Activated CD8-positive, alpha-beta memory T cell treated with anti-CD3 and anti-CD28 coated beads for 36 hours (primary cell): ENCODE measurements at regions not wholly inside any gene's neighbourhood (a gene's known extent, or its start where the extent isn't known, plus 50 kb on each side); places are given as distances from the start of the nearest gene placed in this dataset.

Source experiments
- CTCF ChIA-PET: fragments of 350-600 bp; sonication (Branson Sonifier 250); formaldehyde crosslinking; loops from one replicate; lab custom pipeline; 2021; ENCODE audit warnings: antibody characterized with exemption; lab: Charles Lee
- POLR2A ChIA-PET: fragments of 350-600 bp; sonication (Branson Sonifier 250); formaldehyde crosslinking; loops from one replicate; lab custom pipeline; 2021; ENCODE audit warnings: antibody characterized with exemption; lab: Charles Lee

DNA sequence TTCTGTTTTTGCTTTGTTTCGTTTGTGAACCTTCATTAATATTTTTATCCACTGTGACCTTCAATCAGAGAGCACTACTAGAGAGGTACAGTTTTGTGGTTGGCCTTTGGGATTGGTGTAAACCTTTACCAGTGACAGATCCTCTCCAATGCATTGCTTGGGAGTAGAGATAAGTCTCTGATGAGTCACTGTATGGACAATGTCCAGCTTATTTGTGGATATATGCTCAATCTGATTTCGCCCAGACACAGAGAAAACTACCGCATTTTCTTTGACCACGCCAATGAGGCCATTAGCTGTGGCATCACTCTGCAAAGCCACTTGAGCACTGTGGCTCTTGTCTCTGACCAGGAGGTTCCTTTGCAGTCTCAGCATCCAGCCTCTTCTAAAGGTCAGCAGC lies 964.7 kb downstream of the TUSC7 start:
- ChIA-PET POLR2A (no interaction called here), CTCF (no interaction called here)

DNA sequence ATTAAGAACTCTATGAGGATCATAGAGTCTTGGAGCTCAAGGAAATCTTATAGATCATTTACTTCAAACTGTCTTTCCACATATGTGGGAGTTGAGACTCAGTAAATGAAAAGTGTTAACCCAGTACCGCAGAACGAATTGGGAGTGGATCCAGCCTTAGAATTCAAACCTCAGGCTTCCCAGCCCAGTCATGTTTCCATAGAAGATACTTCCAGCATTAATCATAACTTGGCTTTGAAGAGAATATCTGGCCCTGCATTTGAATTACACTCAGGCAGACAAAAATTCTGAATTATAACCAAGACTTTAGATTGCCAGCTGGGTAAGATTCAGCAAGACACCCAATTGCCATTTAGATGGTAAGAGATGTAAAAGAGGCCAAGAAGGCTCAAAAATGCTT lies 972.0 kb downstream of the TUSC7 start:
- ChIA-PET POLR2A (no interaction called here), CTCF (no interaction called here)

DNA sequence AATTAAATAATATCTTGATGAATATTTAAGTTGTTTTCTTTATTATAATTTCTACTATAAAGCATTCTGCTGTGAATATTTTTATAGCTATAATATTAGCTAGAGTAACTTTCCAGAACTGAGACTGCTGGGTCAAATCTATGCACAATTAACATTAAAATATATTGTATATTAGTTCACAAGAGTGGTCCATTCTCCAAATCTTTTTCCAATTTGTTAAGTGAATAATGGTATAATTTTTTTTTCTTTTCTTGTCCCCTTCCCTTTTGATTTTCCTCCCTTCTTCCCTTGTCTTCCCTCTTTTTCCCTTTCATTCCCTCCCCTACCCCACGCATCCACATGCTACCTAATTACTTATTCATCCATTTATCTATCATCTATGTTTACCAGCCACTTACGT lies 977.5 kb downstream of the TUSC7 start:
- ChIA-PET POLR2A (no interaction called here), CTCF (no interaction called here)

DNA sequence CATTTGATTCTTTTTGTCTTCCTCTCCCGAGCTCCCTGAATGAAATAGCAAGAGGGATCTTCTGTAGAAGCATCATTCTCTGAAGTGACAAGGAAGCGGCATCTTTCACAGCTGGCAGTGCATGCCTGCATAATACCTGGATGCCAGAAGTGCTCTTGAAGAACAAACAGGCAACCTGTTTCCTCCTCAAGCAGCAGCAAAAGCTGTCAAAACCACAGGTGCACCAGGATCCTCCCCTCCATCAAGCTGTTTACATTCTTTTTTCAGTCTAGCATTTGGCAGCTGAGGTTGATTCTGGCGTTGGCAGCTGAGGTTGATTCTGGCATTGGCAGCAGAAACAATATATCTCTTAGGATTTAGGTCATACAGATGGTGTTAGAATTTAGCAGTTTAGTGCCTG lies 979.0 kb downstream of the TUSC7 start:
- CTCF ChIA-PET, result no interaction called here
- POLR2A ChIA-PET, result no interaction called here

DNA sequence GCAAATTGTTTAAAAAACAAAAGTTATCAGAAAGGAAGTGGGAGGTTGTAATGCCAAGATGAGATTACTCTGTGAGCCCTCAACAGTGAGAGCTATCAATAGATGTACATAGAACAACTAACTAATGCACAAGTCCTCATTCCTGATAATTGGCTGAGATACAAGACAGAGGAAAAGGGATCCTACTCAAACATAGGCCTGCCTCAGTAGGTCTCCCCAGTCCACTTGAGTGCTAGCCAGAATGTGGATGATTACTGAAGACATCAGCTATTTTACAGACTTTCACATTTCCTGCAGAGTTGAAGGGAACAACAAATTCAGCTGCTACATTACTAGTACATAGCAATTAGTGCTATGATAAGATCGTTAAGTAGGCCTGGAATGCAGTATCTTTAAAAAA lies 981.9 kb downstream of the TUSC7 start:
- ChIA-PET CTCF (no interaction called here), POLR2A (no interaction called here)

DNA sequence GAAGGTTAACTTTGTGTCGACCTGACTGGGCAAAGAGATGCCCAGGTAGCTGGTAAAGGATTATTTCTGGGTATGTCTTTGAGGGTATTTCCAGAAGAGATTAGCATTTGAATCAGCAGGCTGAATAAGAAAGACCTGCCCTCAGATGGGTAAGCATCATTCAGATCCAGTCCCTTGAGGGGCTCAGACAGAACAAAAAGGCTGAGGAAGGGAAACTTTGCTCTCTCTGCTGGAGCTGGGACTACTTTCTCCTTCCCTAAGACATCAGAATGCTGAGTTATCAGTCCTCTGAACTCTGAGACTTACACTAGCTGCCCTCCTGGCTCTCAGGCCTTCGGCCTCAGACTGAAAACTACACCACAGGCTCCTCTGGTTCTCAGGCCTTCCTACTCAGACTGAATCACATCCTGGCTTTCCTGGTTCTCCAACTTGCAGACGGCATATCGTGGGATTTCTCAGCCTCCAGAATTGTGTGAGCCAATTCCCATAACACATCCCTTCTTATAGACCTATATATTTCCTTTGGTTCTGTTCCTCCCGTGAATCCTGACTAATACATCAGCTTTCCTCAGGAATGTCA lies 982.9 kb downstream of the TUSC7 start:
- CTCF ChIA-PET, result no interaction called here
- POLR2A ChIA-PET, result no interaction called here

DNA sequence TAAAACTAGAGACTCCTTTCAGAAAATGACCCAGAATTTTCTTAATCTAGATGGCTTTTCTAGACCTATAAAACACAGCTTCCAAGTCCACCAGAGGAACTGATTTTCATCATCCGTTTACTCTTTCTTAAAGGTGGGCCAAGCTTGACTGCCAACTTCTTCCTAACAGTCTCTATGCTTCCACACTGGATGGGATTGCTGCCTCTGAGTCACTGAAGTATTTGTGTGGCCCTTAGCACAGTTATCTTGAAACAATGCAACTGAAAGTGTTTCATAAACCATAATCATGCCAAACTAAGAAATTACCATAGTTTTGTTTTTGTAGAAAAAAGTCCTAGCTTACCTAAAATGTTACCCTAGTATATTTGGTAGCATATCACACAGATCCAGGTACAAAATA lies 985.7 kb downstream of the TUSC7 start:
- POLR2A ChIA-PET, result no interaction called here
- CTCF ChIA-PET, result no interaction called here

DNA sequence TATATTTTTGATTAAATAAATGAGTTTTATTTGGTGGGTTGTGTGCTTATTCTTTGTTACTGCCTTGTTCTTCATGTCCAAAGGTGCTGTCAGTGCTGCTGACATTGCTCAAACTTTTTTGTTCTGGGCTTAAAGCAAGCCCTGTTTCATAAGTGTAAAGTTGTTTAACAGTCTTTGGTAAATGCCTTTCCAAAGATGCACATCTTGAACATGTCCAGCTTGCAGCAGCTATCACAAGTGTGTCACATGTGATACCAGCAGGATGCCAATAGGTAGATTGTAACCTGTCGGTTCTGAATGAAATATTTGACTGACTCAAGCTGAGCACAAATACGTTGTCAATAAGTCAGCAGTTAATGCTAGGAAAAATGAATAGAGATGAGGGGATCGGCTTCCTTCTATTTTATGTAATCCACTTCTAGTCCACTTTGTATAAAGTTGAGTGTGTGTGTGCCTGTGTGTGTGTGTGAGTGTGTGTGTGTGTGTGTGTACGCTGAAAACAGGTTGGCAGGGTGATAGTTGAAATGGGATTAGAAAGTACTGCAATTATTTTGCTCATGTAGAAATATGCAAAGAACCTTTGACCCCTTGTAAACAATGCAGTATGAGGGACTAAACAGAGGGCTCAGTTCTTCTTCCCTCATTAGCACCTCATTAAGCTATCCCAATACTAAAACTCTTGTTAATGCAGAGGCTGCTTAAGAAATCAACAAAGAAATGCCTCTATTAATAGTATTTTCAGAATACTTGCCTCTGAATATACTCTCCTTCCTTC lies 986.5 kb downstream of the TUSC7 start:
- ChIA-PET POLR2A (no interaction called here), CTCF (no interaction called here)

DNA sequence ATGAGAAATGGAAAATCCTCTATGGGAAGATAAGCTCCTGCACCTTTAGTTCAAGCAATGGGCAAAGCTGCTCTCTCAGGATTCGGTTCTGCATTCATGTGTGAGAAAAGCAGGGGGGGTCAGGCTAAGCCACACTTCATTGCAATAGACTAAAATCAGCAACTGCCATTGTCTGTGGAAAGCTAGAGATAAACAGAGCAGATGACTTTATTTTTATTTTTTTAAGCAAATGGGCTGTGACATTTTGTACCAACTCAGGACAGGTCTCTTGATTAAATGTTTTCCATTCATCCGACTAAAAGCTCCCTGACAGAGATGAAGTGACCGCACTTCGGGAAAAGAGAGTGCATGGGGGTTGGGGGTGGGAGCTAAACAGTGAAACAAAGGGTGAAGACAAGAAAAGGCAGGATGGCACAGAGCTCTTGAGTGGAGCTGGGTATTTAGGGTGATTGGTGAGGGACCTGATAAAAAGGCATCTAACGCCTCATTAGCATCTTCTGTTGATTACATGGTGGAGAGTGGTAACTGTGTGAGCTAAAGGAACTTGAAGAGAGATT lies 987.4 kb downstream of the TUSC7 start:
- POLR2A ChIA-PET, result no interaction called here

DNA sequence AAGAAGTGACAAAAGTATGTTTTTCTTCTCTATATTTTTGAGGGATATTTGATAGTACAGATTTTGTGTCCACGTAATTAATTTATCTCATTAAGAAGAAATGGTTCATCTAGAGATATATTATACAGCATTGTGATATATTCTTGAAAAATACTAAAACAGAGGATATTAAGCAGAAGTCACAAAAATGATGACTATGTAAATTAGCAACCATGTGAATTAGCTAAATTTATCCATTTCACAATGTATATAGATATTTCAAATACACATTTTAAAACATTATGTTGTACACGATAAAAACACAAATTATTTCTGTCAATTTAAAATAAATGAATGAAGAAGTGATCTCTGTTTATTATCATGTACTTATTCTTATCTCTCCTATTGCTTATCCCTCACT lies 989.5 kb downstream of the TUSC7 start:
- CTCF ChIA-PET, result no interaction called here
- POLR2A ChIA-PET, result no interaction called here

More for the DNA sequence above, 987.4 kb downstream of the TUSC7 start:
- CTCF ChIA-PET, result no interaction called here

DNA sequence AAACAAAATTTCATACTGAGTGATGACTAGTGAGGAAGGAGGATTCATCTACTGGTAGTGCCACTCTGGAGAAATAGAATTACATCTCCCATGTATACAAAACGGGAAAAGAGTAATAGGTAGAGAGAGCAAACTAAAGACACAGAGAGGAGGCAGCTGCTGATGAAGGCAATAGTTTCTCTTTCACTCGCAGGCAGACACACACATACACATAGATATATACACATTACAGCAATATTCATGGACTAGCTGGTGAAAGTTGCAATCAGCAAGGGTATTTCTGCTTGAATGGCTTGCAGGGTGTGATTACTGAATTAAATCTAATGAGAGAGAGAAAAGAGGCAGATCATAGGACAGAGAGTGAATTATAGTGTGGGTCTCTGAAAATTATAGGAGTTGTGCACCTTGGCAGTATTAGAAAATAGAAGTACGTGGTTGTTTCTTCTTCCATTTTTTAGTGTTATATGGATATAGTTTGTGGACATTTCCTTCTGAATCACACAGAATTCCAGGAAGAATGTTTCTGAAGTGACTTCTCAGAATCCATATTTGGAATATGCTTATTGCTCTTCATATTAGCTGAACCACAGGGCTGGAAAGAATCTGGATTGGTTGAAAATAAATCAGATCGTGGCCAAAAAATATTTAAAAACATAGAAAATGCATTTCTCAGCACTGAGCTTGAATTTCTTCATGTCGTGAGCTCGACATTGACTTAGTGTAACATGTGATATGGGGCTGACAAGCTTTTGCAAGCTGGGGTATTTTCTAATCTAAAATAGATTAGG lies 991.2 kb downstream of the TUSC7 start:
- CTCF ChIA-PET, result no interaction called here
- POLR2A ChIA-PET, result no interaction called here

DNA sequence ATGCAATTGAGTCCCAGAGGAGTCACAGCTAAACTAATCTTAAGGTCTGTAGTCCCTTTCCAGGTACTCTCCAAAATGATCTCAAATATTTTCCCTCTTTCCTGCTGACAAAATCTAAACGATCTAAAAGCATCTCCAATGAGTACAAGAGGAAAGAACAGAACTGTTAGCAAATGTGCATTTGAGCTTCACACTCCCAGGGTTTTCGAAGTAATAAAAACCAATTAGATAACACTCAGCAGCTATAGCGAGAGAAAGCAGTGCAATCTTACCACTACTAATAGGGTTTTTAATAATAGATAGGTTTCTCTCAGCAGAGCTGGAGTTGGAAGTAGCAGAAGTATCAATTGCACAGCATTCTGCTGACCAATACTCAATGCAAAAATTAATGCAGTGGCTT lies 995.4 kb downstream of the TUSC7 start:
- ChIA-PET CTCF (no interaction called here), POLR2A (no interaction called here)

DNA sequence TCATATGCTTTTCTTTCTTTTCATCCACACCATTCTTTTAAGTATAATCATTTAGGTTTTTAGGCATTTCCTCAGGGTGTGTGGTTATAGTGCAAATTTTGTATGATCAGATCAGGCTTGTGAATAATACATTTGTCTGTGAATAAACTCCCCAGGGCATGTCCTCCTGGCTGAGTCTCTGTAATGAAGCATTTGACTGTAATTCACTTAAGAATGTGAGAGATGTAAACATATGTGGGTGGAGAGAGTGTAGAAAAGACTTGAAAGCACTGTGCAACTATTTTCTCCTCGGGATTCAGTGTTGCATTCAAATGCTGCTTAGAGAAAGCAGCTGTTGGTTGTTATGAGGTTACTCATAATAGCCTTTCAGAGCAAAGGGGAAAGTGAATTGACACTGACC lies 996.5 kb downstream of the TUSC7 start:
- POLR2A ChIA-PET, result no interaction called here
- CTCF ChIA-PET, result no interaction called here

DNA sequence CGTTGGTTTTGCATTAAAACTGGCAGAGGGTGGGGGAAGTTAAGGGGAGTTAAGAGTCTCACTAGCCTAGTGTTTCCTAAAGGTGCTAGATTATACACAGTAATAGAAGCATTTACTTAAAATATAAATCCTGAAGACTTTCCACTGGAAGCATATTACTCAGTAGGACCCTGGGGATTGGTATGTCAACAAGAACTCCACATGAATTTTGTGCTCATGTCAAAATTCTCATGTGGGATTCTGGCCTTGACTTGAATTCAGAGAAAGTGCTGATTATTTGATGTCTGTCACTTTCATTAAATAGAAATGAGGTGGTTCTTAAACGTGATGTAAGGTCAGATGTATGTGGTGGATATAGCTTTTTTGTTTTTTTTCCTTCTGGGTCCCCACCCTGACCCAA lies 997.2 kb downstream of the TUSC7 start:
- CTCF ChIA-PET, result no interaction called here

DNA sequence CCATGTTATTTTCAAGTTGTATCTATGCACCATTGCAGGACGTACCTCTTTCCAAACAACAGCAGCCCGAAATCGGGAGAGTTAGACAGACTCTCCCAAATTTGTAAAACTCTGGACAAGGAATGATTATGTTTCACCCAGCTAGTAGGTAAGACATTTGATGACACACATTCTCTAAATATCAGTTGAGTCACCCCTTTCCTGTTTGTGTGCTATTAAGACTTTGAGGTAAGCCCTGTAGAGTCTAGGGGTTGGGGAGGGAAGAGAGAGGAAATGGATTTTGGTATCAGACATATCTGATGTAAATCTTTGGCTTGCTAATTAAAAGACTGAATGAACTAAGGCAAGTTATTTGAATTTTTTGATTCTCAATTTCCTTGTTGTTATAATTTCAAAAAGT lies 999.0 kb downstream of the TUSC7 start:
- ChIA-PET CTCF (no interaction called here), POLR2A (no interaction called here)

More for the DNA sequence above, 997.2 kb downstream of the TUSC7 start:
- POLR2A ChIA-PET, result no interaction called here

DNA sequence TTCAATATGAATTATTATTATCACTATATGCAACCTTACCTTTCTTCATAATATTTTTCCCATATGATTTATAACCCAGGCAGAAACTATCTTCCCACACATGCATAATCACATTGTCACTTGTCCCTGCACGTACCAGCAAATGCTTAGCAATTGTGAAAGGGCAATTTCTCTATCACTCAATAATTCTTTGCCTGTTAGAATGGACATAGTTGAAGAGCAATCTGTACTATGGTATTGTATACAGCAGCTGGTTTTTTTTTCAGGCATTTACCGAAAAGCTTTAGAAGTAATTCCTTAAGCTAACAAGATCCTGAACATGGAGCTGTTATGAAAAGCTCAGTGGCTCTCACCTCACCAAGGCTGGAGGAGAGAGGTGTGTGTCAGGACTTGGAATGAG lies 999.5 kb downstream of the TUSC7 start:
- CTCF ChIA-PET, result no interaction called here
- POLR2A ChIA-PET, result no interaction called here

DNA sequence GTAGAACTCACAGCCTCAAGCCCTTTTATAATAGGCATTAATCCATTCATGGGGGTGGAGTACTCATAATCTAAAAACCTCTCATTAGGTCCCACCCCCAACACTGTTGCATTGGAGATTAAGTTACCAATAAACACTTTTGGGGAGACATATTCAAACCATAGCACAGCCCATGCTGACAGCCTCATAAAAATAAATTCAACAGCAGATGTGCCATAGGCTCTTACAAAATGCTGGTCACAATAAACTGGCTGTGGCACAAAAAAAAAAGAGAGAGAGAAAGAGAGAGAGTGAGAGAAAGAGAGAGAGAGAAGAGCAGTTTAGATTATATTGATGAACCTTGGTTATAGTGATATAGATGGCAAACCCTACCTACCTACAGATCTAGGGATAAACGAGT lies 1000.9 kb downstream of the TUSC7 start:
- POLR2A ChIA-PET, result no interaction called here
- CTCF ChIA-PET, result no interaction called here

DNA sequence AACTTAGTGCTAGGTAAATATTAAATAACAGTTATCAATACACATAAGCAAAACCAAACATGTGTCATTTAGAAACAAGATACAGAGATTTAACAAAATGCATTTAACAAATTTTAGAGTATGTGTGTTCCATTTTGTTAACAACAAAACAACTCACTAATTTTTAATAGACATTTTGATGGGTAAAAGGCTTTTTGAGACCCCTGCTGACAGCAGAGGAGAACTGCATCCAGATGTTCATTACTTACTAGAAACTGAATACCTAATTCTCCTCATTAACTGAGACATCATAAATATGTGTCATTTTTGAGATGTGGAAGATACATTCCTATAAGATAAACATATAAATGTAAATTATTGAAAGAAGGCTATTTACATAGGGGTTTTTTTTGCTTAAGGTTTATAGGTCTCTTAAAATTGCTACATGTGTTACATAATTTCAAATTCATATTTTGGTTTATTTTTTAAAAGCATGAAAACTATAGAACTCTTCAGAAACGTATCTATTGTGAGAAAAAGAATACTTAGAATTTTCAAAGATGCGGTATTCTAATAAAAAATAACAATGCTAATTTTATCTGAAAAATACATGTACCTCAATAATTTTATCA lies 1009.8 kb downstream of the TUSC7 start:
- ChIA-PET POLR2A (no interaction called here), CTCF (no interaction called here)

DNA sequence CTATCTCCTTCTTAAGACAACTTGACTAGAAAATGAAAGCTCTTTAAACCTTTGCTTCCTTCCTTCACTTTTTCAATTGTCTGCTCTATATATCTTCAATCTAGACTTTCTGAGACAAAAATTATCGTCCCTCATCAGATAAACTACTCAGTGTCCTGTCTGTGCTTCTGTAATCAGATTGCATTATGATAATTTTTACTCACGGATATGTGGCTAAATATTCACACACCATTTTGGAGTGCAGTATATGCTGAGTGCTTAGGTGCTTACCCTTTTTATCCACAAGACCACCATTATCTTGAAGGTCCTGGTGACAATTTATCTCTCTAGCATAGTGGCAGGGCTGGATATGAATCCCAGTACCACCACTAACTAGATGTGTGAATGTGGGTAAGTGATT lies 1012.3 kb downstream of the TUSC7 start:
- POLR2A ChIA-PET, result no interaction called here
- CTCF ChIA-PET, result no interaction called here

DNA sequence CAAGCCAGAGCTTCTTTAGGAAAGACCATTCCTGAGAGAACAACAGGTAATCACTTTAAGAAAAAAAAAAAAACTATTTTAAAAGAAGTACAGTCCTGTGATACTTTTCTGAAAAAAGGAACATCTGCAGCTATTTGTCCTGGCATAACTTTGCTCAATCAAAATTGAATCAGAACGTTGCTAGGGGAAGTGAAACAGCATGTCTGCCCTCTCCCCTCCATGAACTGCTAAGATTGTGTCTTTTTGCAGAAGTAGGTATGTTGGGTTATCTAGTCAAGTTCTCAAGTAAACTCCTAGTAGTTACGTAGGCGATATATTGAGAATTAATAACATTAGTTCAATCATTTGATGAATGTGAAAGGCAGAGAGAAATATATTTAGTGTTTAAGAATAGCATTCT lies 1013.3 kb downstream of the TUSC7 start:
- CTCF ChIA-PET, result no interaction called here
- POLR2A ChIA-PET, result no interaction called here
